Activated CD4-positive, alpha-beta memory T cell treated with anti-CD3 and anti-CD28 coated beads for 36 hours (primary cell): ENCODE measurements at regions not wholly inside any gene's neighbourhood (a gene's known extent, or its start where the extent isn't known, plus 50 kb on each side); places are given as distances from the start of the nearest gene placed in this dataset.

Source experiments
- CTCF ChIA-PET: fragments of 350-600 bp; sonication (Branson Sonifier 250); formaldehyde crosslinking; loops from one replicate; lab custom pipeline; 2021; ENCODE audit warnings: antibody characterized with exemption, inconsistent platforms; lab: Charles Lee
- POLR2A ChIA-PET: fragments of 350-600 bp; sonication (Branson Sonifier 250); formaldehyde crosslinking; loops from one replicate; lab custom pipeline; 2021; ENCODE audit warnings: antibody characterized with exemption; lab: Charles Lee
- DNase-seq: peaks from one replicate; pipeline ENCODE4 v3.0.0-alpha.2; 2020
- H3K27ac Mint-ChIP-seq: one replicate; pipeline ENCODE4 v1.8.0; 2021; ENCODE audit warnings: mixed read lengths
- H3K27me3 Mint-ChIP-seq: one replicate; pipeline ENCODE4 v1.8.0; 2021; ENCODE audit warnings: mixed read lengths
- H3K36me3 Mint-ChIP-seq: one replicate; pipeline ENCODE4 v1.8.0; 2021; ENCODE audit warnings: mixed read lengths
- H3K4me1 Mint-ChIP-seq: one replicate; pipeline ENCODE4 v1.8.0; 2021; ENCODE audit warnings: low read depth, mixed read lengths
- H3K4me3 Mint-ChIP-seq: one replicate; pipeline ENCODE4 v1.8.0; 2021; ENCODE audit warnings: mild to moderate bottlenecking, mixed read lengths
- H3K9me3 Mint-ChIP-seq: one replicate; pipeline ENCODE4 v1.8.0; 2021; ENCODE audit warnings: mixed read lengths
- intact Hi-C: fragments of 100-400 bp; cut with micrococcal nuclease; formaldehyde crosslinking; loops from one replicate; pipeline ENCODE4 v1.15.1; 2023

DNA sequence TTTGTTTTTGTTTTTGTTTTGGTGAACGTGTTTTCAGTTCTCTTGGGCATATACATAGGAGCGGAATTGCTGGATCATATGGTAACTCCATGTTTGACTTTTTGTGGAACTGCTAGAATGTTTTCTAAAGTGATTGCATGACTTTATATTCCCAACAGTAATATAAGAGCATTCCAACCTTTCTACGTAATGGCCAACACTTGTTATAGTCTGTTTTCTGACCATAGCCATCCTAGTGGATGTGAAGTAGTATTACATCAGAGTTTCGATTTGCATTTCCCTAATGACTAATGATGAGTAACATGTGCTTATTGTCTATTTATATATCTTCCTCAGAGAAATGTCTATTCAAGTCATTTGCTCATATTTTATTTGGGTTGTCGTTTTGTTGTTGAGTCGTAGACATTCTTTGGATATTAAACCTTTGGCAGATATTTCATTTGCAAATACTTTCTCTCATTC is 268.7 kb downstream of the AEBP2 start:
- no peaks in the 10 kb centered on the region for H3K4me1 Mint-ChIP-seq

DNA sequence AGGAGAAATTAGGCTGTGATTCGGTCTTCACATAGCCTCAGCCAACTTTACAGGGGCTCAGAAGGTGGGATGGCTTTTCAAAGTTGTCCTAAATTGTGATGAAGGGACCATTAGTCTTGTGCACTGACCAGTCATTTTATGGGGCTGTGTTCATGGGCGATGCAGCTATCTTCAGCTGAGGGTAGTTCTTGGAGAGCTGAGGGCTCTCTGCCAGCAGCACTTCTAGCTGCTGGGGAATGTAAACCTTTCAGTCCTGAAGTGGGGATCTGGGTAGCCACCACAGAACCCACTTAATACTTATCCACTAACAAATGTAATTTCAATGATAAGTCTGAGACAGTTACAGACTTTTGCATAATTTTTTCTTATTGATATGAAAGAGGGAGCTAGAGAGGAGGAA is 270.6 kb downstream of the AEBP2 start:
- DNase-seq: no peak
- no peak overlapping the region for H3K27ac Mint-ChIP-seq
- no peaks in the 10 kb centered on the region for H3K27me3 Mint-ChIP-seq
- H3K4me3 Mint-ChIP-seq: no peak overlapping the region
- intact Hi-C loops: no loop called here
- H3K4me1 Mint-ChIP-seq: no peaks in the 10 kb centered on the region
- H3K36me3 Mint-ChIP-seq: no peaks in the 10 kb centered on the region
- H3K9me3 Mint-ChIP-seq: peaks cover 33% of the 10 kb centered on the region
- ChIA-PET POLR2A (no interaction called here), CTCF (no interaction called here)

More for the DNA sequence above, 268.7 kb downstream of the AEBP2 start:
- Mint-ChIP-seq H3K27me3 (no peaks in the 10 kb centered on the region), H3K4me3 (no peak overlapping the region), H3K27ac (no peak overlapping the region), H3K9me3 (peaks cover 51% of the 10 kb centered on the region), H3K36me3 (no peaks in the 10 kb centered on the region)
- CTCF ChIA-PET: interaction anchor here (1.1 kb wide), 1 partner anchor 18 kb away, joined by 4 read pairs; no protein-coding TSS in a partner anchor
- DNase-seq: no peak
- intact Hi-C loops: no loop called here
- POLR2A ChIA-PET: no interaction called here

DNA sequence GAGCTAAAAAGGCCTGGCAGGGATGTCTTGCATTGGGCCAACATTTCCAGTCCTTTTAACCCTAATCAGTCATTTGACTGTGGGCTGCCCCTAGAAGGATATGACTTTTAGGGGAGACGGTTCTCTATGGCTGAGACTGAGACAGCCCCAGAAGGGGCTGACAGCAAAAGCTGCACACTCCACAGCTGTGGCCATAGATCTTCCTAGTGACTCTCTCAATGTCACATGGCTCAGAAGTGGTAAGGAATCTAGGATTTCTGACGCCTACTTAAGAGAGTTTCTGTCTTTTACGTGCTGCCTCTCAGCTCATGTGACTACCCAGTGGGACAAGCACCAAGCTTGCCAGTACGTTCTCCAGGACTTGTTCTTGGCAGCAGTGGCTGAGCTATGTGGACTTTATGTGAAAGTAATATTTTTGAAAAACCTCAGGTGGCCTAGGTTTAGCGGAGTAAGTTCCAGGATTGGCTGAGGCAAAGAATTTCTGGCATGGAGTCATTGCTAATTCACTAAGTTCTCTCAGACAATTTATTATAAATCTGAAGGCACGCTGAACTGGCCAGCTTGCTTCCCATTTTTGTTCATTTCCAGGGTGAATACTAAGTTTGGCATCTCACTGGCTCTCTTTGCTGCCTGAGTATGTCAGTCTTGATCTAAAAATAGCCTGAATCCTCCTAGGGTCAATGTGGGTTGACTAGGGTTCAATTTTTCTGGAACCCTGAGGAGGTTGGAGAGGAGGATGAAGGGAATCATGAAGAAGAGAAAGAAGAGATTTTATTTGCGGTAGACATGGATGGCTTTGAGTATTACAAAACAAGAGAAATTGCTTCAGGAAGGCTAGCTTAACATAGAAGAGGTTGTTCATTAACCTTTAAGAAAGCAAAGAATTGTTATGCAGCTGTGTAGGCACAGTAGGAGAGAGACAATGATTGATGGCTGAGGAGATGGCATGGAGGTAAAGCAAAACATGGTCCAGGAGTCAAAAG is 271.8 kb downstream of the AEBP2 start:
- no peak overlapping the region for H3K27ac Mint-ChIP-seq
- no peaks in the 10 kb centered on the region for H3K27me3 Mint-ChIP-seq
- POLR2A ChIA-PET: no interaction called here
- H3K4me1 Mint-ChIP-seq: no peaks in the 10 kb centered on the region
- peaks cover 23% of the 10 kb centered on the region for H3K9me3 Mint-ChIP-seq
- intact Hi-C loops: no loop called here
- H3K36me3 Mint-ChIP-seq: no peaks in the 10 kb centered on the region
- CTCF ChIA-PET: no interaction called here
- H3K4me3 Mint-ChIP-seq: no peak overlapping the region
- no peak for DNase-seq

DNA sequence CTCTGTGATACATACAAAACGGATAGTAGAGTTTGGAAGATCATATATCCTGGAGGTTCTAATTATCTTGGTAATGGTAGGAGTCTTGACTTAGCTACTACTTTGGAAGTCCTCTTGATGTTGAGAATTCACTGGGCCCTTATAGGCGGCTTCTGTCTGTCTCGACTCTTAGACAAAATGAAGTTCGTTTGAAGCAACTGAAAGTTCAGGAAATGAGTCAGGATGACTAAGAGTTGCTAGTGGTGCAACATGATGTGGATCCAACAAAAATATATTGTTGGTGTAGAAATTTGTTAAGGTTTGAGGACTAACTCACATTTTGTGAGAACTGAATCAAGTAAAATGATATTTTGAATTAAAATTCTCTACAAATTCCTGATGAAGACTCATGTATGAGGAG is 272.7 kb downstream of the AEBP2 start:
- no peak for DNase-seq
- no peak overlapping the region for H3K4me3 Mint-ChIP-seq
- ChIA-PET POLR2A (no interaction called here), CTCF (no interaction called here)
- peaks cover 14% of the 10 kb centered on the region for H3K9me3 Mint-ChIP-seq
- no peaks in the 10 kb centered on the region for H3K27me3 Mint-ChIP-seq
- no peak overlapping the region for H3K27ac Mint-ChIP-seq
- no peaks in the 10 kb centered on the region for H3K4me1 Mint-ChIP-seq
- intact Hi-C loops: no loop called here
- H3K36me3 Mint-ChIP-seq: no peaks in the 10 kb centered on the region

DNA sequence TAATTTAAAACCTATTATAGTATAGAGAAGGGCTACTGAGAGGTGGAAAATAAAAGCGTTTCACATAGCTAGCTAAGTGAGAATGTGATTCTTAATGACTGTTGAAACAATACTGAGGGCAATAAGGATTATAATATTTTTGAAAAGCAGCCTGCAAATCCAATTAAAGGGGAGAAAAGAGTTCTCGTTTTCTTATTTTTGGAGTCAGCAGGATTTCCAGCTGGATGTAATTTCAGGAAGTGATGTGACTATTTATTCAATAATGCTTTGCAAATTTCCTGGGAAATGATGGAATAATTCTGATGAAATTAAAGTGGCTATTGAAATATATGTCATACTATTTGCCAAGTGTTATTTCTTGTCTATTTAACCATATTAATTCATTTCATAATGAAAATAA is 279.1 kb downstream of the AEBP2 start:
- H3K27ac Mint-ChIP-seq: no peak overlapping the region
- intact Hi-C loops: no loop called here
- H3K4me1 Mint-ChIP-seq: no peaks in the 10 kb centered on the region
- no peaks in the 10 kb centered on the region for H3K9me3 Mint-ChIP-seq
- ChIA-PET POLR2A (no interaction called here), CTCF (interaction anchor here (0.7 to 1.0 kb wide), 2 partner anchors 21 to 39 kb away, joined by 3 to 4 read pairs; no protein-coding TSS in a partner anchor)
- H3K4me3 Mint-ChIP-seq: no peak overlapping the region
- DNase-seq: no peak
- H3K27me3 Mint-ChIP-seq: no peaks in the 10 kb centered on the region
- H3K36me3 Mint-ChIP-seq: no peaks in the 10 kb centered on the region

DNA sequence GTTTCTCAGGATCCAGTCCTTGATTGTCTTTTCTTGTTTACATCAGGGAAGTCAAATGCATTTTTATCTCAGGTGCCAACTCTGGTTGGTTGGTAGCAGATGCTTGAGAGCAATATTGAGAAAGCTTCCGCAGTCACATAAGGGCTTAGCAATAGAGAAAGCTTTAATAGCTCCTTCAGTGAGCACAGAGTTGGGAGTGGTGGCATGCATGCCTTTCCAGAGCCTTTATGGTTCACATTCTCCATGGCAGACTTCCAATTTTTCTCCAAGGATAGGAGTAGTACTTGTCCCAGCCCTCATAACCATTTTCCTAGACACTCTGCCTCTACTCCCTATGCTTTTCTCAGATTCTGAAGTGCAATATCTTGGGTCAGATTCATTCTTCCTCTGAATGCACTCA is 280.4 kb downstream of the AEBP2 start:
- POLR2A ChIA-PET: no interaction called here
- H3K27me3 Mint-ChIP-seq: no peaks in the 10 kb centered on the region
- intact Hi-C loops: no loop called here
- H3K36me3 Mint-ChIP-seq: no peaks in the 10 kb centered on the region
- no peak overlapping the region for H3K27ac Mint-ChIP-seq
- CTCF ChIA-PET: no interaction called here
- no peak overlapping the region for H3K4me3 Mint-ChIP-seq
- no peaks in the 10 kb centered on the region for H3K4me1 Mint-ChIP-seq
- no peaks in the 10 kb centered on the region for H3K9me3 Mint-ChIP-seq
- DNase-seq: no peak

DNA sequence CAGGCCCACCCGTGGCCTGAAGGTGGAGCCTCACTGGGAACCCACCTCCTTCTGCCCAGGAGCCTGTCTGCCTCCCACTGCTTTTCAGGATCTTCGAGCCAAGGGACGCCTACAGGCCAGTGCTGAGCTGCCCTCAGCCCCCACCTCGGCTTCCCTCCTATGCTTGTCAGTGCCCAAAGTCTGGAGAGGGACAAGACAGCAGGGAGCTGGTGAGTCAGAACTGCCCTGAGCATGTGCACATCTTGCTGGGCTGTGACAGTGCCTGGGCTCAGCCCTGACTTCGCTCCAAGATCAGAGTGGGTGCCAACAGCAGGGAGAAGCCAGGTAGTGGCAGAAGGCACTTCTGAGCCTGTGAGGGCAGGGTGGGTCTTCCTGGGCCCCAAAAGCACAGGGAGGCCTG is 286.8 kb downstream of the AEBP2 start:
- Mint-ChIP-seq H3K27ac (no peak overlapping the region), H3K4me3 (no peak overlapping the region), H3K36me3 (peaks cover 2% of the 10 kb centered on the region), H3K9me3 (peaks cover 7% of the 10 kb centered on the region), H3K27me3 (no peaks in the 10 kb centered on the region), H3K4me1 (no peaks in the 10 kb centered on the region)
- intact Hi-C loops: no loop called here
- ChIA-PET CTCF (interaction anchor here (0.8 to 2.2 kb wide), 2 partner anchors 13 to 18 kb away, joined by 4 to 5 read pairs; no protein-coding TSS in a partner anchor), POLR2A (no interaction called here)
- no peak for DNase-seq

DNA sequence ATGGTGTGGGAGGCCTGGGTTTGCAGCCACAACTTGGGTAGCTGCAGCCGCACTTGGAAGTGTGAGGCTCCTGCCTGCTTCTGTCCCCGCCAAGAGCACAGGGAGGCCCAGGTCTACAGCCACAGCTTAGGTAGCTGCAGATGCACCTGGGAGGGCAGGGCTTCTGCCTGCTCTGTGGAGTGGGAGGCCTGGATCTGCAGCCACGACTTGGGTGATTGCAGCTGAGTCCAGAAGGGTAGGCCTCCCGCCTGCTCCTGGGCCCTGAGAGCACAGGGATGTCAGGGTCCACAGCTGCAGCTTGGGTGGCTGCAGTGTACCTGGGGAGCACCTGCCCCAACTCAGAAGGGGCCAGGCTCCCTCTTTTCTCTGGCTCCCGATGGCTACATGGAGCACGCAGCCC is 287.3 kb downstream of the AEBP2 start:
- CTCF ChIA-PET: interaction anchor here (0.8 to 2.2 kb wide), 2 partner anchors 12 to 18 kb away, joined by 4 to 5 read pairs; no protein-coding TSS in a partner anchor
- no peak for DNase-seq
- peaks cover 7% of the 10 kb centered on the region for H3K9me3 Mint-ChIP-seq
- POLR2A ChIA-PET: no interaction called here
- H3K4me1 Mint-ChIP-seq: no peaks in the 10 kb centered on the region
- H3K36me3 Mint-ChIP-seq: peaks cover 2% of the 10 kb centered on the region
- intact Hi-C loops: no loop called here
- no peak overlapping the region for H3K27ac Mint-ChIP-seq
- H3K4me3 Mint-ChIP-seq: no peak overlapping the region
- H3K27me3 Mint-ChIP-seq: no peaks in the 10 kb centered on the region

DNA sequence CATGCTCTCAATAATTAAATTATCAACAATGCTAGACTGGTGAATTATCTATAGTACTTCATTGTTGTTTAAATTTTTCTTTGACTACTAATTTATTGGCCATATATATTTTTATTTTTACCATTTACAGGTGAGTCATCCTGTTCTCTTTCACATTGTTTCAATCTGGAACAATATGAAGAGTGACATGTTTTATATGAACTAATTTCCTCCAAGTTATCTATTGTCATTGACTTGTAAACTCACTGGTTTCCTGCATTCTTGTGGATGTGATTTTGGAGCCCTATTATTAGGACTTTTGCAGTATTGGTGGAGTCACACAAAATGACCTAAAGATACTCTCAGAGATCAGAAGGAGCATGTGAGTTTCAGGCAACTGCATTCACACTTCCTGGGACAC is 297.7 kb downstream of the AEBP2 start:
- DNase-seq: no peak
- Mint-ChIP-seq H3K27ac (no peak overlapping the region), H3K9me3 (peaks cover 3% of the 10 kb centered on the region), H3K36me3 (no peaks in the 10 kb centered on the region), H3K27me3 (peaks cover 1% of the 10 kb centered on the region), H3K4me1 (no peaks in the 10 kb centered on the region), H3K4me3 (no peak overlapping the region)
- CTCF ChIA-PET: no interaction called here
- intact Hi-C loops: loop anchor here (5.0 kb wide), 1 partner anchor 155 kb away; no protein-coding TSS in a partner anchor
- POLR2A ChIA-PET: no interaction called here

DNA sequence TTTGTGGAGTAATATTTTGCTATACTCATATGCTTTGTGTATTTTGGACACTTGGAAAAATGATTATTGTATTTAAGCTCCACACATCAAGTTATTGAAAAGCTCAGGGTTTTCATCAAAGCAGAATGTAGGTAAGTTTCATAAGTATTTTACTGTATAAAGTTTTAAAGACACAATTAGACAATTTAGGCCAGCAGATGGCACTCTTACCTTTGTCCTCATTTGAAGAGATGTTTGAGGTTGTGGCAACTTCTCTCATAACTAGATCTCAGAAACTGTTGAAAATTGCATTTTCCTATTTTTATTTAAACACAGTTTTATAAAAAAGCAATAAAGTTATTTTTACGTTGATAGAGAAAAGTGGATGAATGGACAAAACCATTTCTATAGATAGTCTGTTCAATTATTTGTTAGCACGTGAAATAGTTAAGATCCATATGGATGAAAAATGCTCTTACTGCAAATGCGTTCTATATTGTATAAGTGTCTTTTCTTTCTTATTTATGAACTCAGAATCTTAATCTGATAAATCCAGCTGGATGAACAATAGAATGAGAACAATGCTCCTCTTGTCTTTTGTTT is 300.0 kb downstream of the AEBP2 start:
- Mint-ChIP-seq H3K4me1 (no peaks in the 10 kb centered on the region), H3K27ac (no peak overlapping the region), H3K4me3 (no peak overlapping the region), H3K9me3 (peaks cover 3% of the 10 kb centered on the region), H3K27me3 (peaks cover 1% of the 10 kb centered on the region), H3K36me3 (no peaks in the 10 kb centered on the region)
- intact Hi-C loops: loop anchor here (2.0 to 5.0 kb wide), 2 partner anchors 153 to 638 kb away; no protein-coding TSS in a partner anchor
- no peak for DNase-seq
- ChIA-PET POLR2A (no interaction called here), CTCF (interaction anchor here (0.5 to 1.8 kb wide), 15 partner anchors 11 to 811 kb away, joined by 3 to 11 read pairs (median 3); no protein-coding TSS in a partner anchor)

DNA sequence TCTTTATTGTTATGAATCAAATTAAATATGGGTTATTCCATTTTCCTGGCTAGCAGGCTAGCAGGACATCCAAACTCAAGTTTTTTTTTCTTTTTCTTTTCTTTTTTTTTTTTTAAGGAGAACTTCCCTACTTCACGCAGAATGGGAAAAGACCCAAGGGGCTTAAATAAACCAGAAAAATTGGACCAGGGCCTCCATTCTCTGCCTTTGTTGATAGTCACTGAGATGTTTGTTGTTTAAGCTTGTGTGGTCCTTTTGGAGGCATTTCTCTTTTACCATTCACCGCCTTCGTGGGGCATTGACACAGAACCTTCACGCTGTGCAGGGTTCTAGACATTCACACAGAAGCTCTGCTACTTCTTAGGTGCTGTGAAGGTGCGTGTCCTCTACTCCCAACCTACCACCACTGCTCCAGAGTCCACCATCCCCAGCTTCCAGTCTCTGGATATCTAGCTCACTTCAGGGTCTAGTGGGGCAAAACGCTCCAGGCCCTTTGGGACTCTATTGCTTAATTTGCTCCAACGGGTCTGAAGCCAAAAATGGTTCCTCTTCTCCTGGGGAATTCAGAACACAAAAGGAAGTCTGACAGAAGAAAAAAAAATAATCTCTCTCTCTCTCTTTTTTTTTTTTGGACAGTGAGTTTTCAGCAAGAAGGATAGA is 301.3 kb downstream of the AEBP2 start:
- no peaks in the 10 kb centered on the region for H3K9me3 Mint-ChIP-seq
- no peaks in the 10 kb centered on the region for H3K4me1 Mint-ChIP-seq
- H3K27me3 Mint-ChIP-seq: peaks cover 1% of the 10 kb centered on the region
- no peaks in the 10 kb centered on the region for H3K36me3 Mint-ChIP-seq
- ChIA-PET POLR2A (no interaction called here), CTCF (interaction anchor here (0.7 to 1.8 kb wide), 2 partner anchors 153 to 386 kb away, joined by 3 to 6 read pairs; no protein-coding TSS in a partner anchor)
- no peak overlapping the region for H3K27ac Mint-ChIP-seq
- intact Hi-C loops: loop anchor here (5.0 kb wide), 1 partner anchor 92 kb away; no protein-coding TSS in a partner anchor
- DNase-seq: no peak
- H3K4me3 Mint-ChIP-seq: no peak overlapping the region

DNA sequence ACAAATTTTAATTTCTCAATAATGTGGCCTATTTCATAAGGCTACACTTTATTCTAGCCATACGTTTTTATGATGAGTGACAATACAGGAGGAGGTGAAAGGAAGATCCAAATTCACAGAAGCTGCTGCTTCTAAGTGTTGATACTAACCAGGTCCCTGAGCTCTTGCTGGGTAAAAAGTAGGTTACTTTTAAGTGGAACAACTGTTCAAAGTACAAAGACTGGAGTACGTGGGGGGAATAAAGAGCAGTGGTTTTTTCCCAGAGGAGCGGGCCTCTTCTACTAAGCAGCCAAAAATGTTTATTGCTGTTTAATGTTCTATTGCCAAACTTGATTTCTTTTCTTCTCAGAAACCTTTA is 301.8 kb downstream of the AEBP2 start:
- DNase-seq: no peak
- no peaks in the 10 kb centered on the region for H3K36me3 Mint-ChIP-seq
- no peaks in the 10 kb centered on the region for H3K9me3 Mint-ChIP-seq
- no peak overlapping the region for H3K27ac Mint-ChIP-seq
- CTCF ChIA-PET: no interaction called here
- H3K27me3 Mint-ChIP-seq: peaks cover 1% of the 10 kb centered on the region
- H3K4me3 Mint-ChIP-seq: no peak overlapping the region
- intact Hi-C loops: loop anchor here (5.0 kb wide), 1 partner anchor 91 kb away; no protein-coding TSS in a partner anchor
- no peaks in the 10 kb centered on the region for H3K4me1 Mint-ChIP-seq
- POLR2A ChIA-PET: no interaction called here
